Coronary artery (tissue), 2 donors: ENCODE measurements at regions not wholly inside any gene's neighbourhood (a gene's known extent, or its start where the extent isn't known, plus 50 kb on each side); places are given as distances from the start of the nearest gene placed in this dataset.
"Not testable (repeated sequence)": the region's sequence is repeated elsewhere in the genome, so short reads cannot be mapped to it uniquely, and the experiment has no call there.

ENCODE experiments used
- DNase-seq: peaks from one replicate; pipeline ENCODE4 v3.0.0-alpha.2; 2017; ENCODE audit warnings: low spot score
- H3K27ac ChIP-seq, 2 donors: fragments of 200-600 bp; sonication (generic); one replicate each; pipeline ENCODE4 v1.5.1; 2016 to 2019
- H3K4me3 ChIP-seq: fragments of 200-600 bp; sonication (generic); 2 replicates; pipeline ENCODE4 v1.5.1; 2016; ENCODE audit warnings: mild to moderate bottlenecking, moderate library complexity
- TF ChIP-seq, protein P1 (sequence below): fragments of 200-600 bp; sonication (generic); IDR thresholded peaks from one replicate; pipeline ENCODE4 v1.5.1; 2019; ENCODE audit warnings: antibody characterized with exemption

DNA sequence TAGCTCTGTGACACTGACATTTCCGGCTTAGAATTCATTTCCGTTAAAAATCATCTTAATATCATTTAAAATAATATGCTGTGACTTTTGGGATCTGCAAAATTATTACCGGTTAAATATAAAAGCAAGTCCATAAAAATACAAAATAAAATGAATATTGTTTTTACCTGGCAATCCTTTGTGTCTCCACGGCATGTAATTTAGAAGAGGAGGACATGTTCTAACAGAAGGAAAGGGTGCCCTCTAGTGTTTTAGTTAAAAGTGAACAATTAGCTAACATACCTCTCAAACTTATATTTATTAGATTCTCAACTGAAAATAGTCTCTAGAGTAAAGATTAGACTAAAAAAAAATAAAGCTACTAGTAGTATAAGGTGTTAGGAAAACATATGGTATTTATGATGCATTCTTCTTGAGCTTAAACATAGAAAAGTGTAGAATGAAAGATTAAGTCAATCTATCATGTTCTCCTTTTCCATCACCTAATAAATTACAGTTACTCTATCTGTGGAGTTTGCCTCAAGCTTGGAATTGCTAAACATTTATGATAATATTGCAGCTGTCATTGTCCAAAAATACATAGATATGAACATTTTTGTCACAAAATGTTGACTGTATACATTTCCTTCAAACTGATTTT, 676.7 kb upstream of the SPRY2 start:
- no peak for DNase-seq

DNA sequence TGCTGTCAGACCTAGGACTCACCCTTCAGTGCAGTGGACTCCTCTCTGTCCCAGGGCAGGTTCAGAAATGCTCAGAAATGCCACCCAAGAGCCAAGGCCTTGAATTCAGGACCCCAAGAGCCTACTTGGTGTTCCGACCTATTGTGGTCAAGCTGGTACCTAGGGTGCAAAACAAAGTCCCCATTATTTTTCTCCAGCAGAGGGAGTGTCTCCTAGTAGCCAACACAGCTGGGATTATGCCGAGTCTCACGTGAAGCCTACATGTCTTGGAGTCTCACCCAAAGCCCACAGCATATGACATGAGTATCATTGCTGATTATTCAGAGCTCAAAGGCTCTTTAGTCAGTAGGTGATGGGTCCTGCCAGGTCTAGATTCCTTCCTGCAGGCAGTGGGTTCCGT, 671.1 kb upstream of the SPRY2 start:
- H3K27ac ChIP-seq, result no peak overlapping the region
- TF ChIP-seq, protein P1, sequence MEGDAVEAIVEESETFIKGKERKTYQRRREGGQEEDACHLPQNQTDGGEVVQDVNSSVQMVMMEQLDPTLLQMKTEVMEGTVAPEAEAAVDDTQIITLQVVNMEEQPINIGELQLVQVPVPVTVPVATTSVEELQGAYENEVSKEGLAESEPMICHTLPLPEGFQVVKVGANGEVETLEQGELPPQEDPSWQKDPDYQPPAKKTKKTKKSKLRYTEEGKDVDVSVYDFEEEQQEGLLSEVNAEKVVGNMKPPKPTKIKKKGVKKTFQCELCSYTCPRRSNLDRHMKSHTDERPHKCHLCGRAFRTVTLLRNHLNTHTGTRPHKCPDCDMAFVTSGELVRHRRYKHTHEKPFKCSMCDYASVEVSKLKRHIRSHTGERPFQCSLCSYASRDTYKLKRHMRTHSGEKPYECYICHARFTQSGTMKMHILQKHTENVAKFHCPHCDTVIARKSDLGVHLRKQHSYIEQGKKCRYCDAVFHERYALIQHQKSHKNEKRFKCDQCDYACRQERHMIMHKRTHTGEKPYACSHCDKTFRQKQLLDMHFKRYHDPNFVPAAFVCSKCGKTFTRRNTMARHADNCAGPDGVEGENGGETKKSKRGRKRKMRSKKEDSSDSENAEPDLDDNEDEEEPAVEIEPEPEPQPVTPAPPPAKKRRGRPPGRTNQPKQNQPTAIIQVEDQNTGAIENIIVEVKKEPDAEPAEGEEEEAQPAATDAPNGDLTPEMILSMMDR, result no peak
- no peak overlapping the region for H3K4me3 ChIP-seq
- no peak for DNase-seq

More for the DNA sequence above, 676.7 kb upstream of the SPRY2 start:
- Histone ChIP-seq H3K4me3 (no peak overlapping the region), H3K27ac (no peak overlapping the region)
- TF ChIP-seq, protein P1, result no peak

DNA sequence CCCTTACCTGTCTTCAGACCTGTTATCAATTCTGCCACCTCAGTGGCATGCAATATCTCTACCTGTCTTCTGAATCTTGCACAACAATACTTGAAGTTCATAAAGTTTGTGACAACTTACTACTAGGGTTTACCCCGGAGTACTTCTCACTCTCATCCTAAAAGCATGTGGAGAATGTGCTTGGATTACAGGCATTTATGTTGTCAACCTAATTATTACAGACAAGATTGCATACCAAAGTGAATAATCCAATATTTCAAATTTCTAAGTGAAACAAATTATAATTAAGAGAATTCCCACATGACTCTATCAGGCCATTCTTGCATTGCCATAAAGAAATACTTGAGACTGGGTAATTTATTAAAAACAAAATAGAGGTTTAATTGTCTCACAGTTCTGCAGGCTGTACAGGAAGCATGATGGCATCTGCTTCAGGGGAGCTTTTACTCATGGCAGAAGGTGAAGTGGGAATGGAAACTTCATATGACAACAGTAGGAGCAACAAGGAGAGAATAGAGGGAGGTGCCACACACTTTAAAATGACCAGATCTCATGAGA, 661.0 kb upstream of the SPRY2 start:
- Histone ChIP-seq H3K4me3 (no peak overlapping the region), H3K27ac (no peak overlapping the region)
- TF ChIP-seq, protein P1, result no peak
- DNase-seq, result no peak

DNA sequence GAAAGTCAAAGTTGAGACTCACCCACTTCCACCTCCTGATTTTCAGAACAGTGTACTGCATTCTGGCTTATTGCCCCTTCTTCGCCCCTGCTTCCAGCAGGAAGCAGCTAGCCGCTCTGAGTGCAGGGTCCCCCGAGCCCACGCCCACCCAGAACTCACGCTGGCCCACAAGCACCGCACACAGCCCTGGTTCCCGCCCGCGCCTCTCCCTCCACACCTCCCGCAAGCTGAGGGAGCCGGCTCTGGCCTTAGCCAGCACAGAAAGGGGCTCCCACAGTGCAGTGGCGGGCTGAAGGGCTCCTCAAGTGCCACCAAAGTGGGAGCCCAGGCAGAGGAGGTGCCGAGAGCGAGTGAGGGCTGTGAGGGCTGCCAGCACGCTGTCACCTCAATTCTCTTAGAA, 657.7 kb upstream of the SPRY2 start:
- not testable (repeated sequence) for DNase-seq, H3K4me3 ChIP-seq, H3K27ac ChIP-seq

DNA sequence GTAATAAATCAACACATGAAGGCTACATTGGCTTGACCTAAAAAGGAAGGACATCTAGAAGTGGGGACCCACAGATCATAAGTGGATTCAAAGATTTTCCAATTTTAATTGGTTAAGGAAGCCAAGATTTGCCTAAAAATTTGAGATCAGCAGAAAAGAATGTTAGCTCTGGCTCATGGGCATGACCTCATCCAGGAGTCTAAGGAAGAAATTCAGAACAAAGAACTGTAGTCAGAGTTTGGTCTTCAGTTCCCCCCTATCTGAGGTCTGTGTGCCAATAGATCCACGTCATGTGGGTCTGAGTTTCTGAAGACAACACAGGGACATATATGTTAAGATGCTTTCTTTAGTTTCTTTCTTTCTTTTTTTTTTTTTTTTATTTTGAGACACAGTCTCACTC, 648.8 kb upstream of the SPRY2 start:
- H3K4me3 ChIP-seq, result no peak overlapping the region
- no peak for DNase-seq
- TF ChIP-seq, protein P1, result no peak
- H3K27ac ChIP-seq, result no peak overlapping the region

DNA sequence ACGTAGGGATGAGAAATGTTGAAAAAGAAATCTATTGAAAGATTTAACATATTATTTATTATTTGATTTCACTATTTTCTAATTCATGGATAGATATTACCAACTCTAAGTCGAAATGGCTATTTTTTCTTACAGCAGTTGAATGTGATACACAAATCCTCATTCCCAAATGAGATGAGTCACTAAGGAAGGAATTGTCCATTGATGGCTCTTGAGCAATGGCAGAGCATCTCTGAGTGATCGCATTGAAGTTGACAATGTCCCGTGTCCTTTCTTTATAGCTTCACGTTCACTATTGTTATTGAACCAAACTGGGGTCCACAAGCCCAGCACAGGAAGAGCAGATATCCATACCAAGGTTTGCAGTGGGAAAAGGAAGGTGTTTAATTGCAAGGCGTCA, 648.3 kb upstream of the SPRY2 start:
- TF ChIP-seq, protein P1, result no peak
- H3K4me3 ChIP-seq, result no peak overlapping the region
- DNase-seq, result no peak
- H3K27ac ChIP-seq, result no peak overlapping the region

DNA sequence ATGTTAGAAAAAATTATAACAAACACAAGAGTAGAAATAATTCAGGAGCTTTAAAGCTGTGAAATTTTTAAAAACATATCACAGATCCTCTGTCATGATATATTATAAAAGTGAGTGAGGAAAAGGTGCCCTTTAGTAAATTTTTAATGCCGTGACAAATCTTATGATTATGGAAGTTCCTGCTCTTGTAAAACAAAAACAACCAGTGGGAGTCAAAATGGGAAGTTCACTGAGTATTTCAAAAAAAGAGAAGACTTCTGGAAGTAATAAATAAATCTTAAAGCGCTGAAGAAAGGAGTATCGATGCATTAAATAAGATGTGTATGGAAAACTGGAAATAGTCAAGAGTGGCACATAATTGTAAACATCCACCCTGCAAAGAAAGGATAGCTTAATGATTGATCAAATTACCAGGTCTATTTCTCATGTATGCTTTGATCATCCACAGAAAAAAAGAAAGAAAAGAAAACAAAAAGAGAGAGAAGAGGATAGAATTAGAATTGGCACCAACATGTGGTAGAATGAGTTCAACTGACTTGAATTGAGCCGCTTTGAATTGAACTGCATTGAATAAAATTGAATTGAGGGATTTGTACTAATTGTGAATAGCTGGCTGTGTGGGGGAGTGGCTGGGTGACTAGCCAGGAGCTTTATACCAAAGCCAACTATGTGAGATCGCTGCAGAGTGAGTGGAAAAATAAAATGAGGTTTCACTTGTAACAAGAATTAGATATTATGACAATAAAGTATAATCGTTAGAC, 647.6 kb upstream of the SPRY2 start:
- no peak overlapping the region for H3K27ac ChIP-seq
- no peak overlapping the region for H3K4me3 ChIP-seq
- TF ChIP-seq, protein P1, result no peak
- no peak for DNase-seq
